Panc1 (cell line): ENCODE measurements at regions not wholly inside any gene's neighbourhood (a gene's known extent, or its start where the extent isn't known, plus 50 kb on each side); places are given as distances from the start of the nearest gene placed in this dataset.

Experiments used
- ATAC-seq: fragments of 200-7000 bp; cut with Tn5 transposase; 2 replicates; pipeline ENCODE4 v1.9.1; 2020; ENCODE audit warnings: mild to moderate bottlenecking, moderate library complexity
- BruUV-seq: library from RNA; stranded (reverse); fragments of 400-500 nt; replicated peaks from 2 replicates; lab custom pipeline; 2021; lab: Mats Ljungman, UMichigan
- CTCF ChIA-PET: fragments of 300-600 bp; sonication (Branson Sonifier 250); formaldehyde crosslinking; loops from one replicate; lab custom pipeline; 2022; ENCODE audit warnings: antibody characterized with exemption; lab: Charles Lee
- POLR2A ChIA-PET: fragments of 300-600 bp; sonication (Branson Sonifier 250); formaldehyde crosslinking; loops from one replicate; lab custom pipeline; 2022; ENCODE audit warnings: antibody characterized with exemption; lab: Charles Lee
- DNase-seq: peaks from one replicate; pipeline ENCODE4 v3.0.0-alpha.2; 2010; ENCODE audit warnings: low read depth, low spot score
- H3K27ac ChIP-seq: 2 replicates; pipeline ENCODE4 v1.5.1; 2011; ENCODE audit warnings: mild to moderate bottlenecking, low read length, inconsistent platforms
- H3K27me3 ChIP-seq: fragments of 200-500 bp; sonication (Bioruptor generic); 2 replicates; pipeline ENCODE4 v1.6.0; 2014; ENCODE audit warnings: low read length, inconsistent platforms; ENCODE audit not compliant: control insufficient read depth, insufficient read depth
- H3K36me3 ChIP-seq: fragments of 200-500 bp; sonication (Bioruptor generic); 2 replicates; pipeline ENCODE4 v1.5.1; 2014; ENCODE audit warnings: inconsistent platforms, mild to moderate bottlenecking, low read length, moderate library complexity; ENCODE audit not compliant: control insufficient read depth, insufficient read depth
- H3K4me1 ChIP-seq: 2 replicates; pipeline ENCODE4 v1.5.1; 2011; ENCODE audit warnings: inconsistent platforms, mild to moderate bottlenecking, low read length, moderate library complexity; ENCODE audit not compliant: control insufficient read depth, insufficient read depth
- H3K4me3 ChIP-seq, 2 experiments: 2 replicates each; pipeline ENCODE4 v1.5.1; 2011 to 2012; ENCODE audit warnings: low read depth in 2 of 2, low read length in 2 of 2, mild to moderate bottlenecking in 2 of 2, inconsistent platforms in 1 of 2, moderate library complexity in 1 of 2
- H3K9me3 ChIP-seq: fragments of 200-500 bp; sonication (Bioruptor generic); 2 replicates; pipeline ENCODE4 v1.5.1; 2014; ENCODE audit warnings: low read depth, mild to moderate bottlenecking, inconsistent platforms, low read length, moderate library complexity; ENCODE audit not compliant: control insufficient read depth, insufficient read depth
- CTCF ChIP-seq: fragments of 450-650 bp; IDR thresholded peaks from 2 replicates; pipeline ENCODE4 v1.5.1; 2017; ENCODE audit warnings: mild to moderate bottlenecking
- POLR2AphosphoS5 ChIP-seq: IDR thresholded peaks from 2 replicates; pipeline ENCODE4 v1.6.1; 2012; ENCODE audit warnings: mild to moderate bottlenecking, low read depth, low read length, moderate library complexity
- SIN3A ChIP-seq: IDR thresholded peaks from 2 replicates; pipeline ENCODE4 v1.6.1; 2012; ENCODE audit warnings: low read depth, mild to moderate bottlenecking, low read length, moderate library complexity, borderline replicate concordance; ENCODE audit not compliant: insufficient read depth
- TCF7L2 ChIP-seq: IDR thresholded peaks from 2 replicates; pipeline ENCODE4 v1.6.1; 2011; ENCODE audit warnings: mild to moderate bottlenecking, low read depth, low read length, inconsistent platforms
- in situ Hi-C: cut with HindIII; loops from 2 replicates; pipeline ENCODE4 v1.10.0; 2016; ENCODE audit warnings: low sequenced_read_pairs, low pct_unique_long_range_greater_than_20kb
- intact Hi-C: fragments of 100-400 bp; cut with micrococcal nuclease; formaldehyde crosslinking; loops from one replicate; pipeline ENCODE4 v1.10.0; 2022; ENCODE audit not compliant: unreplicated experiment
- TF ChIP-seq, protein P1 (sequence below), 2 experiments: IDR thresholded peaks; 2 replicates each; pipeline ENCODE4 v1.6.1; 2011 to 2012; ENCODE audit warnings: low read depth in 2 of 2, control low read depth in 1 of 2, low read length in 1 of 2, mild to moderate bottlenecking in 1 of 2, moderate library complexity in 1 of 2; ENCODE audit not compliant: insufficient read depth in 1 of 2

DNA sequence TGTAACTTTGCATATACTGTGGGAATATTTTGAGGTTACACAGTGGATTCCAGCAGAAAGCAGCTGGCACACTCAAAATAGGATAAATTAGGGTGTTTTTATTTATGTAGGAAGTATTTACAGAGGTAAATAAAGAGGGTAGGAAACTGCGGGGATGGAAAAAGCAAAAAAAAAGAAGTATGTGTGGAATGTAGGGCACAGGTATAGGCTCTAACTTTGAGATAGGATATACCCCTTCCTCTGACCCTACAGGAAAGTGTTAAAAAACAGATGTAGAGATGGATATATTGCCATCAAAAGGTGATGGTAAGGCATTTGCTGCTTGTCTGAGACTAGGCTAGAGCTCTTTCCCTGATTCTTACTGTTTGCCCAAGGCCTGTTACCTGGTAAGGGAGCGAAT, 173.1 kb upstream of the ANK2 start:
- TF ChIP-seq POLR2AphosphoS5 (no peak), CTCF (no peak)
- TF ChIP-seq, protein P1, sequence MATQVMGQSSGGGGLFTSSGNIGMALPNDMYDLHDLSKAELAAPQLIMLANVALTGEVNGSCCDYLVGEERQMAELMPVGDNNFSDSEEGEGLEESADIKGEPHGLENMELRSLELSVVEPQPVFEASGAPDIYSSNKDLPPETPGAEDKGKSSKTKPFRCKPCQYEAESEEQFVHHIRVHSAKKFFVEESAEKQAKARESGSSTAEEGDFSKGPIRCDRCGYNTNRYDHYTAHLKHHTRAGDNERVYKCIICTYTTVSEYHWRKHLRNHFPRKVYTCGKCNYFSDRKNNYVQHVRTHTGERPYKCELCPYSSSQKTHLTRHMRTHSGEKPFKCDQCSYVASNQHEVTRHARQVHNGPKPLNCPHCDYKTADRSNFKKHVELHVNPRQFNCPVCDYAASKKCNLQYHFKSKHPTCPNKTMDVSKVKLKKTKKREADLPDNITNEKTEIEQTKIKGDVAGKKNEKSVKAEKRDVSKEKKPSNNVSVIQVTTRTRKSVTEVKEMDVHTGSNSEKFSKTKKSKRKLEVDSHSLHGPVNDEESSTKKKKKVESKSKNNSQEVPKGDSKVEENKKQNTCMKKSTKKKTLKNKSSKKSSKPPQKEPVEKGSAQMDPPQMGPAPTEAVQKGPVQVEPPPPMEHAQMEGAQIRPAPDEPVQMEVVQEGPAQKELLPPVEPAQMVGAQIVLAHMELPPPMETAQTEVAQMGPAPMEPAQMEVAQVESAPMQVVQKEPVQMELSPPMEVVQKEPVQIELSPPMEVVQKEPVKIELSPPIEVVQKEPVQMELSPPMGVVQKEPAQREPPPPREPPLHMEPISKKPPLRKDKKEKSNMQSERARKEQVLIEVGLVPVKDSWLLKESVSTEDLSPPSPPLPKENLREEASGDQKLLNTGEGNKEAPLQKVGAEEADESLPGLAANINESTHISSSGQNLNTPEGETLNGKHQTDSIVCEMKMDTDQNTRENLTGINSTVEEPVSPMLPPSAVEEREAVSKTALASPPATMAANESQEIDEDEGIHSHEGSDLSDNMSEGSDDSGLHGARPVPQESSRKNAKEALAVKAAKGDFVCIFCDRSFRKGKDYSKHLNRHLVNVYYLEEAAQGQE (IDR thresholded peaks at IDR 0.05; ENCODE audit: insufficient read depth in 1 of 2, low read depth in 2 of 2, low read length in 1 of 2), result no peak
- H3K4me1 ChIP-seq, result no peaks in the 10 kb centered on the region
- H3K27me3 ChIP-seq, result no peaks in the 10 kb centered on the region
- in situ Hi-C loops (no loop called here), intact Hi-C loops (no loop called here)
- POLR2A ChIA-PET, result no interaction called here
- H3K36me3 ChIP-seq, result no peaks in the 10 kb centered on the region
- no peaks in the 10 kb centered on the region for H3K9me3 ChIP-seq
- no peak for ATAC-seq
- no peak overlapping the region for H3K4me3 ChIP-seq
- H3K27ac ChIP-seq, result no peak overlapping the region
- CTCF ChIA-PET, result no interaction called here
- BruUV-seq, result no TSS peak
- no peak for DNase-seq

DNA sequence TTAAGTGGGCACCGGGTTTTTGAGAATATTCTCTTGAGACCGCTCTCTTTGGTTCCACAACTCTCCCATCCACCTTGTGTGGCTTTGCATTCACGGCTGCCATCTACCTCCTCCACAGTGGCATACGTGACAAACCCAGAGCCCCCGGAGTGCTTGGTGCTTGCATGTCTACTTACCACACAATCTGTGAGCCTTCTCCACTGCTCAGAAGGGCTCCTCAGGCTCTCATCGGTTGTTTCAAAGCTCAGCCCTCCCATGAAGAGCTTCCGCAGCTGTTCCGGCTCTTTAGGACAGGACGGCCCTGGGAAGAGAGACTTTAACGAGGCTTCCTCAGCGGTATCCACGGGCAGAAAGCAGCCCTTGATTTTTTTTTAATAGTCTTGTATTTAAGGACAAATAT, 167.6 kb upstream of the ANK2 start:
- POLR2A ChIA-PET, result no interaction called here
- intact Hi-C loops (no loop called here), in situ Hi-C loops (no loop called here)
- Histone ChIP-seq H3K4me3 (no peak overlapping the region), H3K36me3 (no peaks in the 10 kb centered on the region), H3K27me3 (no peaks in the 10 kb centered on the region), H3K27ac (no peak overlapping the region), H3K9me3 (no peaks in the 10 kb centered on the region), H3K4me1 (no peaks in the 10 kb centered on the region)
- CTCF ChIA-PET, result no interaction called here
- no TSS peak for BruUV-seq
- DNase-seq, result no peak
- TF ChIP-seq POLR2AphosphoS5 (no peak), CTCF (no peak), SIN3A (no peak), TCF7L2 (no peak)
- TF ChIP-seq, protein P1 (IDR thresholded peaks at IDR 0.05; ENCODE audit: insufficient read depth in 1 of 2, low read depth in 2 of 2, low read length in 1 of 2), result no peak
- no peak for ATAC-seq
